HG02885 (cell line): ENCODE measurements at regions not wholly inside any gene's neighbourhood (a gene's known extent, or its start where the extent isn't known, plus 50 kb on each side); places are given as distances from the start of the nearest gene placed in this dataset.

Source experiments
- ATAC-seq: cut with Tn5 transposase; IDR thresholded peaks from one replicate; pipeline ENCODE4 v1.9.1; 2021; ENCODE audit warnings: mild to moderate bottlenecking; ENCODE audit not compliant: unreplicated experiment, poor library complexity

DNA sequence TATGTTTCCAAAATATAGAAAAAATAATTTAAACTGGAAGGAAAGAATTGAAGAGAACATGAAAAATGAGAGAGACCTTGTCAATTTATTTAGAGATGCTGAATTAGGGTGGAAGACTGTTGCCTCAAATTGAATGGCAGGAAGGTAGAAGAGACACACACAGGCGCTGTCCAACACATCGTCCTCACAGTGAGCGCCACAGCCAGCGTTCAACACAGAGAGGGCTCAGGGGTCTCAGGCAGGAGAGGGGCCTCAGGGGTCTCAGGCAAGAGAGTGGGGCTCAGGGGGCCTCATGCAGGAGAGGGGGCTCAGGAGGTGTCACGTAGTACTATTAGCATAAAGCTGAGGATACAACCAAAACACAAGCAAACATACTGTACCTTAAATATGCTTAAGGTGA, 65.7 kb downstream of the TMEM18 start:
- ATAC-seq = no peak

DNA sequence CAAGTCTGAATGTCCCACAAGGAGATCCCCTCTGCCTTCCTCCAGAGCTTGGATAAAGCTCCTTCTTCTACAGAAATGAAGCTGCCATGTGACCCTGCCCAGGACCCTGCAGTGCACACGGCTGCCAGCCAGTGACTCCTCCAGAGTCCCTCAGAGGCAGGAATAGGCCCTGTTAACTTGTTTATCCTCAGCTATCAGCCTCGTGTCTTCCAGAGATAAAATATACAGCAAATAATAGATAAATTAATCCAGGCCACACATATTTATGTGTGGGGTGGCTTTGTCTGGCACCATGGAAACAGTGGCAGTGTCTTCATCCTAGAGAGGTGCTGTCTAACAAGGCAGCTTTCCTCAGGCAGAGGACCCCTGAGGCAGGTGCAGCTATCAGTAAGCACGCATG, 66.7 kb downstream of the TMEM18 start:
- ATAC-seq = no peak

DNA sequence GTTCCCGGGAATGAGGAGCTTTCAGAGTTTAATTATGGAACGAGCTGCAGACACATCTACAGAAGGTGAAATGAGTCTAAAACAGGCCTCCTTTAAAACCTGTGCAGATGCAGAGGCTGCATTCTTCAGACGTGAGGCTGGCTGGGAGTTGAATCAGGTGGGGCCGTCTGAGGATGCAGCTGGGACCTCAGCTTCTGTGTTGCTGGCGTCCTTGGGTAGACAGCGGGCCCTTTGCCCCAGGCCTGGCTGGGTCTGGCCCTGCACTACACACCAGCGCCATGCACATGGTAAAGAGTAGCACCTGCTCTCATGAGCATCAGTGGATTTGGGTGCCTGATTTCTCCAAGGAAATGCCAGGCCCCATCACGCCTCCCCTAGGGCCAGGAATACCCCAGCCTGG, 67.3 kb downstream of the TMEM18 start:
- ATAC-seq = no peak

DNA sequence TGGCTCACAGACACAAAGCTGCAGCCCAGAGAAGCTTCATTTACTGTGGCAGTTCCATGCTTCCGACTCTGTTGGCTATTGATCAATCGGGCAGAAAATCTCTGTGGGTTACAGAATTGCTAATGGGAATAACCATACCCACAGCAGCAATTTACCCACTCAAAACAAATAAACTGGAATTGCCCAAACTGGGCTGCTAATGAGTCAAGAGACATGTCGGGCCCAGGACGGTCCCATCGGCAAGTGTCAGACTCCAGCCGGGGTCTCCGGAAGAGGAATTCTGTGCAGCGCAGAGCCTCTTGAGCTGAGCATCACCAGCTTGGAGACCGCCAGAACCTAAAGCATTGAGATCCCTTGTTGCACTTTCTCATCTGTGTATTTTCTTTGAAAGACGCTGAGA, 67.8 kb downstream of the TMEM18 start:
- no peak for ATAC-seq

DNA sequence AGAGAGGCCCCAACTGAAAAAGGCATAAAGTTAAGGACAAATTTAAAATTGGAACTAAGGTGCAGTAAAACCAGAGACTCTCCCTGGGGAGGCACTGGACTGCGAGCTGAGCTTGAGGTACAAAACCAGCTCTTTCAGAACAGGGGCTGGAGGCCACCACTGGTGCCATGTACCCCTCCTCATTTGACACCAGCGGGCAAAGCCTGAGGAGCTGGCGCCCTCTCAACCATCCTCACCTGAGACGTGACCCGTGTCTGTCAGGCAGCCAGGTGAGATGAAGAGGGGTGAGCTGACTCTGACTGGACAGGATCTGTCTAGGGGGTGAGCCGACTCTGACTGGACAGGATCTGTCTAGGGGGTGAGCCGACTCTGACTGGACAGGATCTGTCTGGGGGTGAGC, 68.5 kb downstream of the TMEM18 start:
- no peak for ATAC-seq

DNA sequence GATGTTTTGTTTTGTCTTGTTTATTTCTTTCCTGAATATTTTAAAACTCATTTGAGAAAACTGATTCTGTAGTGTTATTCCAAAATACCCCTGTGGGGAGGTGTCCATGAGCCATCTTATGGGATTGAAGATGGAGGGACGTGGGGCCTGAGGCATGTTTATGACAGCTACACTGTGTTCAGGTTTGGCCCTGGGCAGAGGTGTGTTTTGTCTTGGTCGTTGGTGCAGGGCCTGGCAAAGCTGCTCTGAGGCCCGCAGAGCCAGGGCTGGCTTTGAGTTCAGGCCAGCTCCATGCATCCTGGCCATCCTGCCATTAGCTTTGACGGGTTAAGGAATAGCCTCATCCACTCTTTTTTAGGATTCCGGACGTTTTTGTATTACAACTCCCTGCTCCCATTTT, 68.9 kb downstream of the TMEM18 start:
- ATAC-seq = no peak

DNA sequence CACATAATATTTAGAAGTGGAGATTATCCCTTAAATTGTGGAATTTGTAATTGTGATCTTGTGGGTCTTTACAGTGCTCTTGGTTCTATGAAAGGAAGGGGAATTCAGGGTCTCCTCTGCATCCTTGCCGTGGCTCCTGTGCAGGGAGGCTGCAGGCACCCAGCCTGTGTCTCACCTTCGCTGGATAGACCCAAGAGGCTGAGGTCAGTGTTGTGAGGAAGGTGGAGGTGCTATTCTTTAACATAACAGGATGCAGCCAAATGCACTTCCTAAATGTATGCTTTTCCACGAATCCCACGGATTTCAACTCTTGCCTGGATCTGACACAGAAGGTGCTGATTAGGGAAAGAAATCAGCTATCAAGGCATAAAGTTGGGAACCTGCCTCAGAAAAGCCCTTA, 69.5 kb downstream of the TMEM18 start:
- ATAC-seq = no peak

DNA sequence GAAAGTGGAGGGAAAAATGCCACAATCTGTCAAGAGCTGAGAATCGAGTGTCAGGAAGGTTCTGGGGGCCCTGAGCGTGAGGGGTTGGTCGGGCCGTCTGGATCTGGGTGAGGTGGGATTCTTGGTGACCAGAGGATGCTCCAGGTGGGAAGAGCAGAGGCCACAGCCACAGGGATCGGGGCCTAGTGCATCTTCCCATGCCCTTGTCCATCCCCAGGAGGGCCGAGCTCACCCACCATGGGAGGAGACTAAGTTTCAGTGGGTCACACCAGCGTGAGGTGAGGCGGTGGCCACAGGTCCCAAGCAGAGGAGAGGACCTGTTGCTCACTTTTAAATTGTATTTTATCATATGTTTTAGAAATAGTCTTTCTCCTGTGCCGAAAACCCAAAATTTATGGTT, 70.0 kb downstream of the TMEM18 start:
- ATAC-seq = no peak

DNA sequence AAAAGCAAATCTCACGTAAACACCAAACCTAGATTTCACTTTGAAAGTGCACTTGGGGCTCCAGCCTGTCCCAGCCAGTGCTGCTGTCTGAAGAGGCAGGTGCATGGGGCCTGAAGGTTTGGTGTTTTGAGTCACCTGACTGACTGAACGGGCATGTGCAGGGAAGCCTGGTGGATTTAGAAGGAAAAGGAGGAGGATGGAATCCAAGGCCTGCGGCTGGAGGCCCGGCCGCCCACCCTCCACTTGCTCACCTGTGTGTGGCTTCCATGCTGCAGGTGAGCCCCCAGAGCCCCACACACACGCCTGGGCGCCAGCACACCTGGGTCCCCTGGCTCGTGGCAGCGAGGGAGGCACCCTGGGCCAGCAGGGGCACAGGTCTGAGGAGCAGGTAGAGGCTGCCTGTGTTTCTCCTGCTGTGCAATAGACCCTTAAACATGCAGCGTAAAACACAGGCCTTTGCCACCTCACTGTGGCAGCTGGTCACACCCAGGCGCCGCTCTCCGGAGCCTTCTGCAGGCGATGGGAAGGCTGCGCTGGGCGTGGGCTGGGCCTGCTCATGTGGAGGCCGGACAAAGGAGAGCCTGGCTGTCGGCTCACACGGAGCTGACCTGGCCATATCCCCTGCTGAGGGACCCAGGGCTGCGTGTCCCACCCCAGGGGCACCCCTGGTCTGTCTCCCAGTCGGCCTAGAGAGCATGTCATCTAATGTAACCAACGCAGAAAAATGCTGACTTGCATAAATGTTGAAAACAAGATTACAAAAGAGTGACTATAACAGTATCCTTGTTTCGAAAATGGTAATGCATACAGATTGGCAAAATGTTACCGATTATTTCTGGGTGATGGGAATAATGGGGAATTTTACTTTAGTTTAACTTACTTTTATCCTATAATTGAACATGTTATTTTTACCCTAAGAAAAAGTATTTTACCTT, 71.3 kb downstream of the TMEM18 start:
- no peak for ATAC-seq

DNA sequence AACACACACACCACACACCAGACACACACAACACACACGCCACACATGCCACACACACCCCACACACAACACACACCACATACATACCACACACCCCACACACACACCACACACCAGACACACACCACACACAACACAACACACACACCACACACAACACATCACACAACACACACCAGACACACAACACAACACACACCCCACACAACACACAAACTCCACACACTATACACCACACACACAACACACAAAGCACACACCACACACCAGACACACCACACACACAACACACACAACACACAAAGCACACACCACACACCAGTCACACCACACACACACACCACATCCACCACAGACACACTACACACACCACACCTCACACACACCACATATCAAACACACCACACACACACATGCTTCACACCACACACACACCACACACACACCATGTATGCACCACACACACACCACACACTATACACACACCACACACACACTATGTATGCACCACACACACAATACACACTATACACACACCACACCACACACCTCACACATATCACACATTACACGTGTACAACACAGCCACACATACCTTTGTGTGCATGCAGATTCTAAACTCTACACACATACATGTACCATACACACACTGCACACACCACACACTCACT, 72.2 kb downstream of the TMEM18 start:
- ATAC-seq = no peak

DNA sequence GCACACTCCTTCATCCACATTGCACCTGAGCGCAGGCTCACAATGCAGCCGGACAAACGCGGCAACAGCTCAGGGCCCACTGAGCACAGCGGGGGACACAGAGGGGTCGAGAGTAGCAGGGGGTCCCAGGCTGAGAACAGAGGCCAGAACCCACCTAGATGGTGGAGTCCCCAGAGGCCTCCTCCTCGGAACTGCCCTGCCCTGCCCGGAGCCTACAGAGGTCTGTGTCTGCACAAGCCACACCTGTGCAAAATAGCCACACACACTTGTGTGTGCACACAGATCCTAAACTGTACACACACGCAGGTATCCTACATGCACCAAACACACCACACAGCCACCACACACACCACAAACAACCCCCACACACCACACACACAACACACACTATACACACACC, 72.8 kb downstream of the TMEM18 start:
- ATAC-seq = no peak

DNA sequence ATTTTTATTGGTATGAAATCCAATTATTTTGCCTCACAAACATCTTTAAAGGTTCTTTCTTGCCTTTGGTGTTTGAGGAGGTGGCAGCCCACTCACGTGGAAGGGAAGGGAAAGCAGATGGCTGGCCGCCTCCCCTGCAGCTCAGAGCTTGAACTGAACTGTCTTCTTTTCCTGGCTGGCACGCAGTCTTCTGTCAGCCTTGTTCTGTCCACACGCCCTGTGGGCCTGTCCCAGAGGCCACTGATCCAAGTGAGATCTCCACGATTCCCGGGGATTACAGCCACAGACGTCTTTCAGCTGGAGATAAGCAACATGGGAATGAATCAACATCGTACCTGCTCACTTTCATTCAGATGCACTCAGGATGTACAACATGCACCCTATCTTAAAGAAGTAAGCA, 73.3 kb downstream of the TMEM18 start:
- no peak for ATAC-seq

DNA sequence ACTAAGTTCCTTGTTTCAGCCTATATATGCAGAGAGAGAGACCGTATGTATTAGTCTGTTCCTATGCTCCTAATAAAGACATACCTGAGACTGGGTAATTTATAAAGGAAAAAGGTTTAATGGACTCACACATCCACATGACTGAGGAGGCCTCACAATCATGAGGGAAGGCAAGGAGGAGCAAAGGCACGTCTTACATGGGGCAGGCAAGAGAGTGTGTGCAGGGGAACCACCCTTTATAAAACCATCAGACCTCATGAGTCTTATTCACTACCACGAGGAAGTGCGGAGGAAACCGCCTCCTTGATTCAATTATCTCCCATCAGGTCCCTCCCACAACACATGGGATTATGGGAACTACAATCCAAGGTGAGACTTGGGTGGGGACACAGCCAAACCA, 73.8 kb downstream of the TMEM18 start:
- ATAC-seq = no peak

DNA sequence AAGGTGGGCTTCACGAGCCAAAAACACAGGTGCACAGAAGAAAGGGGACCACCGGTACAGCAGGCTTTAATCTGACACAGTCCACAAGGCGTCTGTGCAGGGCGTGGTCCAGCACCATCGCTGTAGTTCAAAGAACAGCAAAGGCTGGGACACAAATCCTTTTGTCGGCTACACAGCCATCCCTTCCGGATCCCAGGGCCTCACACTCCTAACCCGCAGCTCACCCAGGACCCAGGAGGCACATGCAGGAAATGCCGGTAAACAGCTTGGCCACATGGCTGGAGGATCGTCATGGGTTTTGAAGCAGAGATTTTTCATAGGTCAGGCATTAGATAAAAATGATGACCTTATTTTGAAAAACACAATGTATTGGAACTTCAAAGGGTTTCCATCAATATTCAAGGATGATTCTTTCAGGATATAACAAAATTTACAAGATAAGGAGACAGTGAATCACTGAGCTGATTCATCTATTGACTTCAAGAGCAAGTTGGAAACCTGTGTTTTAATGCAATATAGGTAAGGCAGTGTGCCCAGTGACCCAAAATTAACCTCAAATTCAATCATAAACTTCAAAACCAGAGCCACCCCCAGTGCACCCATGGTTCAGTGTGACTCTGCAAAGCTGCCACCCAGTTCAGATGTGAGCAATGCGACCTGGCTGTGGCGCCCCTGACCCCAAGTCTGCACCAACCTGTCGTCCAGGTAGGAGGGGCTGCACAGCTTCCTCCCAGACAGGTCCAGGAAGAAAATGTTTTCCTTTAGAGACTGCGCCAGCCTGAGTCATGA, 74.4 kb downstream of the TMEM18 start:
- no peak for ATAC-seq

DNA sequence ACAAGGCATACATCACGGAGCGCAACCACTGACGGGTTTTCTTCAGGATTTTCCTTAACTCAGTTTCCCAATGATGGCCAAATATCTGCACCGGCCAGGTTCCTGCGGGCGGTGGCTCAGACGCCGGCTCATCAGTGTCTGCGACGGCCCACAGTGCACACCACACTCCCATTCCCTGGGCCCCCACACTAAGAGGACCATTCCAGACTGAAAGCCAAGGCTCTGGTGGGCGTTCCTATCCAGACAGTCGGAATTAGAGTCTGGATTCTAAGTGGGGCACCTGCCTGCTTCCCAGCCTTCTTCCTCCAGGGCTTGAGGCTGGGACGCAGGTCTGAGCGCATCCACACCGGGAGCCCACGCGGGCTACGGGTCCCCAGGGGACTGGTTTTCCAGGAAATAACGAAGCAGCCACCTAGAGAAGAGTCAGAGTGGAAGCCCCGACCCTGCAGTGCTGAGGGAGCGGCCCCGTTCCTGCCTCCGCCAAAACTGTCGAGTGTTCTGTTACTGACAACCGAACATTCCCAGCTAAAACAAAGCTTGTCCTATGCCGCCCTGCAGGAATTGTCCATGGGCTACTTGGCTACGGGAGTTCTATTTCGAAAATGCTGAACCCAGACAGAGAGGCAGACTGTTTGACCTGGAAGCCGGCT, 75.3 kb downstream of the TMEM18 start:
- ATAC-seq = no peak

DNA sequence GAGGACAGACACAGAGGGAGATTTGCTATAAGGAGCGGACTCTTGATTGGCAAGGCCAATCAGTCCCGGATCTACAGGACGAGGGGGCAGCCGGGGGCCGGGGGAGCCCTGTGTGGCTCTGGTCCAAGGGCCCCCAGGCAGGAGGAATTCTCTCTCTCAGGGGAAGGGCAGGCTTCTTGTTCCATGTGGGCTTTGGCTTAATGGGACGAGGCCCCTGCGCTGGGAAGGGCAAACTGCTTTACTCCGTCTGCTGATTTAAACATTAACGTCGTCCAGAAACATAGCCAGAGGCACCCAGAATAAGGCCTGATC, 75.9 kb downstream of the TMEM18 start:
- ATAC-seq = no peak

DNA sequence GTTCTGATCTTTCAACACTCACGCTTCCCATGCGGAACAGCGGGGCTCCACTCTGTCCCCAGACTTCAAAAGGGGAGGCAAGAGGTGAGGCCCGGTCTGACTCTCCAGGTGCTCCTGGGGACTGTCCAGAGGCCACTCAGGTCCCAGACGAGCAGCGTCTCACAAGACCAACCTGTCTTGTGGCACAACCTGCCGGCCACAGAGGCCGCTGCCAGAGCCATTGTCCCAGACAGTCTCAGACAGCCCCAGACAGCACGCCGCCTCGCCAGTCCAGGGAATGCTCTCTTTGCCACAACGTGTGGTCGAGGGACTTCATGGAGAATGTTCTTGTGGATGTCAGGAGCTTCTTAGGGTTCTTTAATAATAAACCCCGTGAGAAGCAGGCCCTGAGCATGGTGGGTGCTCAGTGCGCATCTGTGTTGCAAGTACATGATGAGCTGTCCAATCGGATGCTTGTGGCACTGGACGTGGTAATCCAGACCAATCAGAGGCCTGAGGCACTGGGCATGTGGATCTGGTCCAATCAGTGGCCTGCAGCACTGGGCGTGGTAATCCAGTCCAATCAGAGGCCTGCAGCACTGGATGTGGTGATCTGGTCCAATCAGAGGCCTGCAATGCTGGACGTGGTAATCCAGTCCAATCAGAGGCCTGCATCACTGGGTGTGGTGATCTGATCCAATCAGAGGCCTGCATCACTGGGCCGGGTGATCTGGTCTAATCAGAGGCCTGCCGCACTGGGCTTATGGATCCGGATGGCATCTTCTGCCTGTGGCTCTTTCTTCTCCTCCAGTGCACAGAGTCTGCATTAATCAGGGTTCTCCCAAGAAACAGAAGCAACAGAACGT, 76.4 kb downstream of the TMEM18 start:
- ATAC-seq = no peak

DNA sequence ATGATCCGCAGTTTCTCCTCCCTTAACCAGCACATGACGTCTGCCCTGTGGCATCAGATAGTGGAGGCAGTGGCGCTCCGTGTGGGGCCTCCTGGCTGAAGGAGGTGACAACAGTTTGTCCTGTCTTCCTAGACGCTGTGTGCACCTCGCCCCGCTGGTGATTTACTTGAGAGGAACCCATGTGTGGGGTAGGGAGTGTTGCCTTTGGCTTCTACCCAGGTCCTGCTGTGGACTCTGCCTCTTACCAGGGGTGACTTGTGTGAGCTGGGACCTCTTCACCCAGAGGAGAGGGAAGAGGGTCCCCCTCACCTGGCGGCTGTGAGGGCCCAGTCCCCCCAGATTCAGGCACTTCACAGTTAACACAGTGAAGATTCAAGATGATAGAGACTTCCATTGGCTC, 77.6 kb downstream of the TMEM18 start:
- no peak for ATAC-seq

DNA sequence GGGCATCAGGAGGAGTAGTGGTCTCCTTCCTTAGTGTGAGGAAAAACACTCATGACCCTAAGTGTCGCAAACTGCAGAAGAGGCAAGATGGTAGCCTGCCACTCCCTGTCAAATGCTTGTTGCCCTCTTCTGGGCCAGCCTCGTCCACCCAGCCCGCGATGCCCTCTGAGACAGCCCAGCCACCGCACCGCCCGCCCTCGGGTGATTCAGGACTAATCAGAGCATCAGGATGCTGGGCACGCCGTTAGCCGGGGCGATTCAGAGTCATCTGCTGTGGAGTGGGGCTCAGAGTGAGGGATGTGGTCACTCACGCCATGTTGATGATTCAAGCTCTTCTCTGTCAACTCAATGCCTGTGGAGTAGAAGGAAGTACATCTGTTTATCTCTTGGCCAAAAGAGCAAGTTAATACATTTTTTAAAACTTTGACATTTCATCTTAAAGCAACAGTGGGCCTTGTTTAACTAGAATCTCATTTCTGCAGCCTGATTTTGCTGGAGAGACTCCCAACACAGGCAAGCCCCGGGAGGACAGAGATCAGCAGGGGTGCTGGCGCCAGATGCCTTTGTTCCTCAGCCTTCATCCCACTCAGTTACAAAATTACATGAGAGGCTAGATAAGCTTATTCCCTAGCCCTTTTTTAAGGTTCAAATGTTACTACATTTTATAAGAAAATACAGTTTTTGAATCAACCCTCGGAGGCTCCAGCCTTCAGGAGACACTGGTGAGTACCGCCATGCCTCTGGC, 79.0 kb downstream of the TMEM18 start:
- ATAC-seq = no peak
